ENCODE measurements at regions not wholly inside any gene's neighbourhood (a gene's known extent, or its start where the extent isn't known, plus 50 kb on each side); places are given as distances from the start of the nearest gene placed in this dataset.
"Not testable (repeated sequence)": the region's sequence is repeated elsewhere in the genome, so short reads cannot be mapped to it uniquely, and the experiment has no call there.

- Mint-ChIP-seq H3K9me3 (peaks cover 0 to 10% (median 2%) of the 10 kb centered on the region in 11 donors), H3K36me3 (peaks cover 0 to 33% (median 21%) of the 10 kb centered on the region in 5 donors), H3K4me3 (no peak overlapping the region), H3K27ac (no peak overlapping the region), H3K4me1 (peaks cover 0 to 6% (median 0%) of the 10 kb centered on the region in 7 donors), H3K27me3 (no peaks in the 10 kb centered on the region)
- DNase-seq (no peak), ATAC-seq (no peak)
- no peak overlapping the region for H3K27ac ChIP-seq (ENCODE audit: low read depth, low read length)
- ChIA-PET CTCF (no interaction called here), POLR2A (no interaction called here)
- H3K4me1 ChIP-seq (ENCODE audit: control insufficient read depth in 2 of 2, insufficient read depth in 2 of 2, low read length in 2 of 2) = no peaks in the 10 kb centered on the region
- H3K4me3 ChIP-seq (ENCODE audit: low read length) = no peak overlapping the region
- no peaks in the 10 kb centered on the region for H3K27me3 ChIP-seq (ENCODE audit: control insufficient read depth in 2 of 2, insufficient read depth in 2 of 2, low read length in 2 of 2)
- no peaks in the 10 kb centered on the region for H3K36me3 ChIP-seq (ENCODE audit: control insufficient read depth in 2 of 3, insufficient read depth in 3 of 3, low read length in 3 of 3)
- no peaks in the 10 kb centered on the region for H3K9me3 ChIP-seq (ENCODE audit: control insufficient read depth in 2 of 3, low read length in 3 of 3)
- intact Hi-C loops (cut with micrococcal nuclease) = no loop called here
Observed at GRCh38 chr17:63019138-63019873, 53.3 kb downstream of the TANC2 start.

- H3K36me3 ChIP-seq (ENCODE audit: control insufficient read depth in 2 of 3, insufficient read depth in 3 of 3, low read length in 3 of 3) = no peaks in the 10 kb centered on the region
- DNase-seq (no peak), ATAC-seq (no peak)
- Mint-ChIP-seq H3K36me3 (peaks cover 0 to 20% (median 18%) of the 10 kb centered on the region in 5 donors), H3K9me3 (peaks cover 0 to 6% (median 1%) of the 10 kb centered on the region in 11 donors), H3K4me3 (no peak overlapping the region), H3K27me3 (peaks cover 0 to 2% (median 0%) of the 10 kb centered on the region in 5 donors), H3K4me1 (peaks cover 0 to 10% (median 0%) of the 10 kb centered on the region in 7 donors), H3K27ac (no peak overlapping the region)
- H3K4me1 ChIP-seq (ENCODE audit: control insufficient read depth in 2 of 2, insufficient read depth in 2 of 2, low read length in 2 of 2) = no peaks in the 10 kb centered on the region
- intact Hi-C loops (cut with micrococcal nuclease) = no loop called here
- no peaks in the 10 kb centered on the region for H3K27me3 ChIP-seq (ENCODE audit: control insufficient read depth in 2 of 2, insufficient read depth in 2 of 2, low read length in 2 of 2)
- CTCF ChIA-PET = no interaction called here
- H3K9me3 ChIP-seq (ENCODE audit: control insufficient read depth in 2 of 3, low read length in 3 of 3) = no peaks in the 10 kb centered on the region
- POLR2A ChIA-PET = no interaction called here
- H3K27ac ChIP-seq (ENCODE audit: low read depth, low read length) = no peak overlapping the region
- H3K4me3 ChIP-seq (ENCODE audit: low read length) = no peak overlapping the region
Observed at GRCh38 chr17:63022567-63022966, 56.5 kb downstream of the TANC2 start.

- Mint-ChIP-seq H3K27ac (no peak overlapping the region), H3K27me3 (peaks cover 0 to 2% (median 0%) of the 10 kb centered on the region in 5 donors), H3K4me1 (peaks cover 0 to 10% (median 0%) of the 10 kb centered on the region in 7 donors), H3K4me3 (no peak overlapping the region), H3K9me3 (peaks cover 0 to 6% (median 1%) of the 10 kb centered on the region in 11 donors), H3K36me3 (peaks cover 0 to 18% (median 18%) of the 10 kb centered on the region in 5 donors)
- CTCF ChIA-PET = no interaction called here
- H3K27ac ChIP-seq (ENCODE audit: low read depth, low read length) = no peak overlapping the region
- no peak for ATAC-seq
- no peak for DNase-seq
- H3K9me3 ChIP-seq (ENCODE audit: control insufficient read depth in 2 of 3, low read length in 3 of 3) = no peaks in the 10 kb centered on the region
- no peaks in the 10 kb centered on the region for H3K27me3 ChIP-seq (ENCODE audit: control insufficient read depth in 2 of 2, insufficient read depth in 2 of 2, low read length in 2 of 2)
- no peak overlapping the region for H3K4me3 ChIP-seq (ENCODE audit: low read length)
- no peaks in the 10 kb centered on the region for H3K36me3 ChIP-seq (ENCODE audit: control insufficient read depth in 2 of 3, insufficient read depth in 3 of 3, low read length in 3 of 3)
- intact Hi-C loops (cut with micrococcal nuclease) = no loop called here
- POLR2A ChIA-PET = no interaction called here
- H3K4me1 ChIP-seq (ENCODE audit: control insufficient read depth in 2 of 2, insufficient read depth in 2 of 2, low read length in 2 of 2) = no peaks in the 10 kb centered on the region
Observed at GRCh38 chr17:63023049-63023448, 57.0 kb downstream of the TANC2 start.

- Histone ChIP-seq H3K4me3 (ENCODE audit: low read length) (no peak overlapping the region), H3K36me3 (ENCODE audit: control insufficient read depth in 2 of 3, insufficient read depth in 3 of 3, low read length in 3 of 3) (no peaks in the 10 kb centered on the region), H3K4me1 (ENCODE audit: control insufficient read depth in 2 of 2, insufficient read depth in 2 of 2, low read length in 2 of 2) (no peaks in the 10 kb centered on the region), H3K27me3 (ENCODE audit: control insufficient read depth in 2 of 2, insufficient read depth in 2 of 2, low read length in 2 of 2) (no peaks in the 10 kb centered on the region), H3K27ac (ENCODE audit: low read depth, low read length) (no peak overlapping the region), H3K9me3 (ENCODE audit: control insufficient read depth in 2 of 3, low read length in 3 of 3) (no peaks in the 10 kb centered on the region)
- Mint-ChIP-seq H3K27me3 (peaks cover 0 to 4% (median 0%) of the 10 kb centered on the region in 5 donors), H3K4me1 (peaks cover 0 to 12% (median 0%) of the 10 kb centered on the region in 7 donors), H3K9me3 (peaks cover 0 to 6% (median 1%) of the 10 kb centered on the region in 11 donors), H3K4me3 (no peak overlapping the region), H3K36me3 (peaks cover 0 to 25% (median 18%) of the 10 kb centered on the region in 5 donors), H3K27ac (no peak overlapping the region)
- intact Hi-C loops (cut with micrococcal nuclease) = no loop called here
- DNase-seq (no peak), ATAC-seq (no peak)
- POLR2A ChIA-PET = no interaction called here
- CTCF ChIA-PET = no interaction called here
Observed at GRCh38 chr17:63024201-63024600, 58.2 kb downstream of the TANC2 start.

GRCh38 chr17:63024716-63025115 lies 58.7 kb downstream of the TANC2 start:
- H3K36me3 ChIP-seq (ENCODE audit: control insufficient read depth in 2 of 3, insufficient read depth in 3 of 3, low read length in 3 of 3) = no peaks in the 10 kb centered on the region
- intact Hi-C loops (cut with micrococcal nuclease) = no loop called here
- H3K4me1 ChIP-seq (ENCODE audit: control insufficient read depth in 2 of 2, insufficient read depth in 2 of 2, low read length in 2 of 2) = no peaks in the 10 kb centered on the region
- peaks cover 0 to 6% (median 1%) of the 10 kb centered on the region in 11 donors for H3K9me3 Mint-ChIP-seq
- no peak for DNase-seq
- H3K9me3 ChIP-seq (ENCODE audit: control insufficient read depth in 2 of 3, low read length in 3 of 3) = no peaks in the 10 kb centered on the region
- CTCF ChIA-PET = no interaction called here
- no peak overlapping the region for H3K27ac ChIP-seq (ENCODE audit: low read depth, low read length)
- no peak overlapping the region for H3K4me3 ChIP-seq (ENCODE audit: low read length)
- POLR2A ChIA-PET = no interaction called here
- H3K4me3 Mint-ChIP-seq = no peak overlapping the region
- no peak overlapping the region for H3K27ac Mint-ChIP-seq
- no peak for ATAC-seq
- H3K36me3 Mint-ChIP-seq = peaks cover 0 to 26% (median 15%) of the 10 kb centered on the region in 5 donors
- peaks cover 0 to 12% (median 0%) of the 10 kb centered on the region in 7 donors for H3K4me1 Mint-ChIP-seq
- peaks cover 0 to 4% (median 0%) of the 10 kb centered on the region in 5 donors for H3K27me3 Mint-ChIP-seq
- no peaks in the 10 kb centered on the region for H3K27me3 ChIP-seq (ENCODE audit: control insufficient read depth in 2 of 2, insufficient read depth in 2 of 2, low read length in 2 of 2)

GRCh38 chr17:63025637-63026036 lies 59.6 kb downstream of the TANC2 start:
- H3K27ac Mint-ChIP-seq; DNase-seq; H3K9me3 Mint-ChIP-seq; H3K27me3 Mint-ChIP-seq; POLR2A ChIA-PET; H3K27ac ChIP-seq (ENCODE audit: low read depth, low read length); H3K36me3 ChIP-seq (ENCODE audit: control insufficient read depth in 2 of 3, insufficient read depth in 3 of 3, low read length in 3 of 3); H3K4me3 ChIP-seq (ENCODE audit: low read length); H3K4me3 Mint-ChIP-seq; CTCF ChIA-PET; ATAC-seq; intact Hi-C loops (cut with micrococcal nuclease); H3K4me1 ChIP-seq (ENCODE audit: control insufficient read depth in 2 of 2, insufficient read depth in 2 of 2, low read length in 2 of 2); H3K9me3 ChIP-seq (ENCODE audit: control insufficient read depth in 2 of 3, low read length in 3 of 3); H3K27me3 ChIP-seq (ENCODE audit: control insufficient read depth in 2 of 2, insufficient read depth in 2 of 2, low read length in 2 of 2): not testable (repeated sequence)
- Mint-ChIP-seq H3K36me3 (peaks cover 0 to 21% (median 15%) of the 10 kb centered on the region in 5 donors), H3K4me1 (peaks cover 0 to 12% (median 0%) of the 10 kb centered on the region in 7 donors)

GRCh38 chr17:63029541-63029940 lies 63.5 kb downstream of the TANC2 start:
- peak overlapping the region in 1 of 9 donors; percentile 6 for H3K27ac Mint-ChIP-seq
- Histone ChIP-seq H3K27me3 (ENCODE audit: control insufficient read depth in 2 of 2, insufficient read depth in 2 of 2, low read length in 2 of 2) (no peaks in the 10 kb centered on the region), H3K4me3 (ENCODE audit: low read length) (no peak overlapping the region), H3K27ac (ENCODE audit: low read depth, low read length) (no peak overlapping the region), H3K4me1 (ENCODE audit: control insufficient read depth in 2 of 2, insufficient read depth in 2 of 2, low read length in 2 of 2) (no peaks in the 10 kb centered on the region), H3K36me3 (ENCODE audit: control insufficient read depth in 2 of 3, insufficient read depth in 3 of 3, low read length in 3 of 3) (no peaks in the 10 kb centered on the region), H3K9me3 (ENCODE audit: control insufficient read depth in 2 of 3, low read length in 3 of 3) (no peaks in the 10 kb centered on the region)
- ChIA-PET CTCF (no interaction called here), POLR2A (no interaction called here)
- peaks cover 0 to 4% (median 0%) of the 10 kb centered on the region in 5 donors for H3K27me3 Mint-ChIP-seq
- no peak overlapping the region for H3K4me3 Mint-ChIP-seq
- no peak for ATAC-seq
- DNase-seq = no peak
- peaks cover 0 to 17% (median 5%) of the 10 kb centered on the region in 7 donors for H3K4me1 Mint-ChIP-seq
- peaks cover 0 to 5% (median 0%) of the 10 kb centered on the region in 11 donors for H3K9me3 Mint-ChIP-seq
- peaks cover 0 to 33% (median 22%) of the 10 kb centered on the region in 5 donors for H3K36me3 Mint-ChIP-seq
- intact Hi-C loops (cut with micrococcal nuclease) = no loop called here
